WTC11 (cell line): ENCODE measurements at regions not wholly inside any gene's neighbourhood (a gene's known extent, or its start where the extent isn't known, plus 50 kb on each side); places are given as distances from the start of the nearest gene placed in this dataset.

Experiments used
- ATAC-seq: fragments of 200-7000 bp; cut with Tn5 transposase; 2 replicates; pipeline ENCODE4 v1.10.0; 2021; ENCODE audit warnings: mild to moderate bottlenecking, moderate library complexity
- CTCF ChIA-PET: fragments of 300-600 bp; sonication (Branson Sonifier 250); formaldehyde crosslinking; loops from one replicate; lab custom pipeline; 2021; ENCODE audit warnings: antibody characterized with exemption; lab: Charles Lee
- POLR2A ChIA-PET: fragments of 350-600 bp; sonication (Branson Sonifier 250); formaldehyde crosslinking; loops from one replicate; lab custom pipeline; 2021; ENCODE audit warnings: antibody characterized with exemption; lab: Charles Lee
- DNase-seq: peaks from one replicate; pipeline ENCODE4 v3.0.0; 2021; ENCODE audit warnings: low spot score
- H3K27ac Mint-ChIP-seq: 2 replicates; pipeline ENCODE4 v1.8.0; 2021; ENCODE audit warnings: mixed read lengths
- H3K27me3 Mint-ChIP-seq: 2 replicates; pipeline ENCODE4 v1.8.0; 2021; ENCODE audit warnings: low read depth, mild to moderate bottlenecking, moderate library complexity, mixed read lengths
- H3K36me3 Mint-ChIP-seq: 2 replicates; pipeline ENCODE4 v1.8.0; 2021; ENCODE audit warnings: mixed read lengths
- H3K4me1 Mint-ChIP-seq: 2 replicates; pipeline ENCODE4 v1.8.0; 2022; ENCODE audit warnings: mixed read lengths
- H3K4me3 Mint-ChIP-seq: 2 replicates; pipeline ENCODE4 v1.8.0; 2021; ENCODE audit warnings: mild to moderate bottlenecking, moderate library complexity, mixed read lengths
- H3K9me3 Mint-ChIP-seq: 2 replicates; pipeline ENCODE4 v1.8.0; 2021; ENCODE audit warnings: mixed read lengths
- ATF6 ChIP-seq: sonication (generic); formaldehyde crosslinking; IDR thresholded peaks from 2 replicates; pipeline ENCODE4 v1.8.1; 2023; ENCODE audit warnings: mild to moderate bottlenecking, missing genetic modification reagents
- CDX4 ChIP-seq: fragments of 250-450 bp; sonication (Bioruptor Pico); IDR thresholded peaks from 2 replicates; pipeline ENCODE4 v1.9.0; 2021; ENCODE audit warnings: moderate library complexity, mild to moderate bottlenecking, inconsistent platforms, borderline replicate concordance
- CREB1 ChIP-seq: sonication (generic); formaldehyde crosslinking; IDR thresholded peaks from 2 replicates; pipeline ENCODE4 v1.8.0; 2023; ENCODE audit warnings: mild to moderate bottlenecking, missing genetic modification reagents
- GTF2I ChIP-seq: fragments of 250-450 bp; sonication (Bioruptor Pico); conservative IDR thresholded peaks from 2 replicates; pipeline ENCODE4 v1.4.0; 2021; ENCODE audit warnings: mild to moderate bottlenecking
- HMGA2 ChIP-seq: fragments of 250-450 bp; sonication (Bioruptor Pico); IDR thresholded peaks from 2 replicates; pipeline ENCODE4 v1.4.0; 2021; ENCODE audit warnings: mild to moderate bottlenecking, moderate library complexity
- MAX ChIP-seq: sonication (generic); formaldehyde crosslinking; IDR thresholded peaks from 2 replicates; pipeline ENCODE4 v1.8.0; 2022; ENCODE audit warnings: mild to moderate bottlenecking, missing genetic modification reagents
- NFATC4 ChIP-seq: fragments of 250-450 bp; sonication (Bioruptor Pico); IDR thresholded peaks from 2 replicates; pipeline ENCODE4 v1.9.0; 2021; ENCODE audit warnings: mild to moderate bottlenecking
- STAT6 ChIP-seq: sonication (generic); formaldehyde crosslinking; conservative IDR thresholded peaks from 2 replicates; pipeline ENCODE4 v1.8.1; 2023; ENCODE audit warnings: mild to moderate bottlenecking, low read depth, missing genetic modification reagents, moderate library complexity
- TEAD4 ChIP-seq: sonication (generic); formaldehyde crosslinking; IDR thresholded peaks from 2 replicates; pipeline ENCODE4 v1.8.0; 2022; ENCODE audit warnings: mild to moderate bottlenecking, missing genetic modification reagents
- USF2 ChIP-seq: sonication (generic); formaldehyde crosslinking; IDR thresholded peaks from 2 replicates; pipeline ENCODE4 v1.8.1; 2023; ENCODE audit warnings: mild to moderate bottlenecking, missing genetic modification reagents, moderate library complexity
- ZMAT4 ChIP-seq: fragments of 250-450 bp; sonication (Bioruptor Pico); IDR thresholded peaks from 2 replicates; pipeline ENCODE4 v1.9.0; 2021; ENCODE audit warnings: mild to moderate bottlenecking
- ZNF121 ChIP-seq: sonication (generic); formaldehyde crosslinking; IDR thresholded peaks from 2 replicates; pipeline ENCODE4 v1.8.0; 2023; ENCODE audit warnings: missing genetic modification reagents
- ZNF219 ChIP-seq: sonication (generic); formaldehyde crosslinking; IDR thresholded peaks from 2 replicates; pipeline ENCODE4 v1.8.0; 2023; ENCODE audit warnings: missing genetic modification reagents, mild to moderate bottlenecking, borderline replicate concordance
- ZNF232 ChIP-seq: sonication (generic); formaldehyde crosslinking; IDR thresholded peaks from 2 replicates; pipeline ENCODE4 v1.8.0; 2022; ENCODE audit warnings: mild to moderate bottlenecking, missing genetic modification reagents
- ZNF263 ChIP-seq: sonication (generic); formaldehyde crosslinking; IDR thresholded peaks from 2 replicates; pipeline ENCODE4 v1.8.1; 2022; ENCODE audit warnings: low read depth, mild to moderate bottlenecking, moderate library complexity, missing genetic modification reagents
- ZNF425 ChIP-seq: fragments of 250-450 bp; sonication (Bioruptor Pico); conservative IDR thresholded peaks from 2 replicates; pipeline ENCODE4 v1.9.0; 2021; ENCODE audit warnings: mild to moderate bottlenecking
- ZNF532 ChIP-seq: fragments of 250-450 bp; sonication (Bioruptor Pico); IDR thresholded peaks from 2 replicates; pipeline ENCODE4 v1.9.0; 2021; ENCODE audit warnings: mild to moderate bottlenecking, borderline replicate concordance

- TF ChIP-seq MAX (CRISPR knock-in tag): no peak
Measured at GRCh38 chr3:6091262-6091661, 769.7 kb upstream of the GRM7 start (continued).

- H3K4me3 Mint-ChIP-seq: no peak overlapping the region
- peaks cover 42% of the 10 kb centered on the region for H3K9me3 Mint-ChIP-seq
- no peak for TF ChIP-seq ATF6 (CRISPR knock-in tag)
- no peak for TF ChIP-seq ZNF219
- H3K27me3 Mint-ChIP-seq: no peaks in the 10 kb centered on the region
- ATAC-seq (no peak), DNase-seq (no peak)
- POLR2A ChIA-PET: no interaction called here
- no peaks in the 10 kb centered on the region for H3K4me1 Mint-ChIP-seq
- peaks cover 10% of the 10 kb centered on the region for H3K36me3 Mint-ChIP-seq
- no peak overlapping the region for H3K27ac Mint-ChIP-seq
- CTCF ChIA-PET: no interaction called here
Measured at GRCh38 chr3:6095006-6095405, 765.9 kb upstream of the GRM7 start.

- POLR2A ChIA-PET: no interaction called here
- no peaks in the 10 kb centered on the region for H3K27me3 Mint-ChIP-seq
- H3K27ac Mint-ChIP-seq: no peak overlapping the region
- peaks cover 48% of the 10 kb centered on the region for H3K9me3 Mint-ChIP-seq
- H3K4me3 Mint-ChIP-seq: no peak overlapping the region
- TF ChIP-seq ZMAT4 (CRISPR knock-in tag): no peak
- TF ChIP-seq ZNF232: no peak
- TF ChIP-seq ZNF425 (CRISPR knock-in tag): no peak
- no peak for TF ChIP-seq TEAD4 (CRISPR knock-in tag)
- TF ChIP-seq ZNF121 (CRISPR knock-in tag): no peak
- no peak for TF ChIP-seq CREB1
- TF ChIP-seq STAT6 (CRISPR knock-in tag): no peak
- no peak for TF ChIP-seq NFATC4
- TF ChIP-seq CDX4 (CRISPR knock-in tag): no peak
- no peak for TF ChIP-seq HMGA2 (CRISPR knock-in tag)
- TF ChIP-seq USF2 (CRISPR knock-in tag): no peak
- TF ChIP-seq ZNF532 (CRISPR knock-in tag): no peak
- no peak for TF ChIP-seq ZNF263 (CRISPR knock-in tag)
- TF ChIP-seq GTF2I (CRISPR knock-in tag): no peak
- CTCF ChIA-PET: no interaction called here
- no peaks in the 10 kb centered on the region for H3K4me1 Mint-ChIP-seq
- peaks cover 14% of the 10 kb centered on the region for H3K36me3 Mint-ChIP-seq
- no peak for DNase-seq
- no peak for ATAC-seq
Measured at GRCh38 chr3:6097021-6097420, 763.9 kb upstream of the GRM7 start.
